EL (cell line): ENCODE measurements at regions not wholly inside any gene's neighbourhood (a gene's known extent, or its start where the extent isn't known, plus 50 kb on each side); places are given as distances from the start of the nearest gene placed in this dataset.

Experiments used
- DNase-seq: peaks from one replicate; pipeline ENCODE4 v3.0.0-alpha.2; 2016

- DNase-seq, result no peak
These were observed 1269.5 kb downstream of the TYW1 start for GRCh38 chr7:68266004-68266579.

- no peak for DNase-seq
These were observed 1270.9 kb downstream of the TYW1 start for GRCh38 chr7:68267486-68267885.

GRCh38 chr7:68269405-68269804 is 1272.8 kb downstream of the TYW1 start:
- DNase-seq, result no peak

DNA sequence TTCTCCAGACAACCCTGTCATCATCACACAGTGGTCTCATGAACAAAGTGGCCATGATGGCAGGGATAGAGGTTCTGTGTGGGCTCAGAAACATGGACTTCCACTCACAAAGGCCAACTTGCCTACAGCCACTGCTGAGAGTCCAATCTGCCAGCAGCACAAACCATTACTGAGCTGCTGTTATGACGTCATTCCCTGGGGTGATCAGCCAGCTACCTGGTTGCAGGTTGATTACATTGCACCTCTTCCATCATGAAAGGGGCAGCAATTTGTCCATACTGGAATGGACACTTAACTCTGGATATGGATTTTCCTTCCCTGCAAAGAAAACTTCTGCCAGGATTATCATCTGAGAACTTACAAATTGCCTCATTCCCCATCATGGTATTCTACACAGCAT is 1275.9 kb downstream of the TYW1 start:
- no peak for DNase-seq

- DNase-seq, result no peak
These were observed 1280.1 kb downstream of the TYW1 start for GRCh38 chr7:68276725-68277124.

GRCh38 chr7:68279827-68280400 is 1283.3 kb downstream of the TYW1 start:
- DNase-seq, result no peak

DNA sequence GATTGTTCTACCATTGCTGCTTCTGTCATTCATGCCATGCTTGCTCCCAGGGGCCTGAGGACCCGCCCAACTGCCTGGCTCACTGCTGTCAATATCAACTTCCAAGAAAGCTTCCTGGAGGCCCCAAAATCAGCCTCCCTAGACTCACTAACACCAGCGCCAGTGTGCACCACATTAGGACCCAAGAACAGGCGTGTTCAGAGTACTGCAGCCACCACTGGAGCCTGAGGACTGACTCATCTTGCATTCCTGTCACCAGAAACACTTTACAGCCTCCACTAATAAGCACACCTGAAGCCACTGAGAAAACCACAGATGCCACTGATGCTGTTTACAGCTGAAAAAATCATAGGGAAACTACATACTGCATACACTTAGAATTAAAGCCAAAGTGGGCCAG is 1284.3 kb downstream of the TYW1 start:
- DNase-seq, result no peak

DNA sequence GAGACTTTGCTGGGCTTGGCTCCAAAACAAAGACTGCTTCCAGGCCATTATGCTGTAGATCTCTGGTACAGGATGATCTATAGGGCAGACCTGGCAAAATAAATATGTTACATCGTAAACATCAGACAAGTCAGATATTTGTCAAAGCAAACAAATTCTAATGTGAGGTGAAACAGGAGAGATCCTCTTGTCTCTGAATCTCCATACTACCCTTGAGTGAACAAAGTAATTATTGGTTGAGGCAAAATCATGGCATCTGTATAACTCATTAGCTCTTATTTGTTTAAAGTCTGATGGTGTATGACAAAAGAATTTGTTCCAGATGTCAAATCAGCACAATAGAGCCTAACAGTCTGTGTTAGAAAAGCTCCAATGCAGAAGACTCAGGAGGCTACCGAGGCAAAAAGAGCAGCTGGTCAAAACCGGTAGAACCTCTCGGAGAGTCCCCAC is 1291.5 kb downstream of the TYW1 start:
- no peak for DNase-seq

DNA sequence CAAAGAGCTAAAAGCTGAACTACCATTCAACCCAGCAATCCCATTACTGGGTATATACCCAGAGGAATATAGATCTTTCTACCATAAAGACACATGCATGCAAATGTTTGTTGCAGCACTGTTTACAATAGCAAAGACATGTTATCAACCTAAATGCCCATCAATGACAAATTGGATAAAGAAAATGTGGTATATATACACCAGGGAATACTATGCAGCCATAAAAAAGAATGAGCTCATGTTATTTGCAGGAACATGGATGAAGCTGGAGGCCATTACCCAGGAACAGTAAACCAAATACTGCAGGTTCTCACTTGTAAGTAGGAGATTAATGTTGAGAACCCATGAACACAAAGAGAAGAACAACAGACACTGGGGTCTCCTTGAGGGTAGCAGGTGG is 1295.1 kb downstream of the TYW1 start:
- DNase-seq, result no peak

DNA sequence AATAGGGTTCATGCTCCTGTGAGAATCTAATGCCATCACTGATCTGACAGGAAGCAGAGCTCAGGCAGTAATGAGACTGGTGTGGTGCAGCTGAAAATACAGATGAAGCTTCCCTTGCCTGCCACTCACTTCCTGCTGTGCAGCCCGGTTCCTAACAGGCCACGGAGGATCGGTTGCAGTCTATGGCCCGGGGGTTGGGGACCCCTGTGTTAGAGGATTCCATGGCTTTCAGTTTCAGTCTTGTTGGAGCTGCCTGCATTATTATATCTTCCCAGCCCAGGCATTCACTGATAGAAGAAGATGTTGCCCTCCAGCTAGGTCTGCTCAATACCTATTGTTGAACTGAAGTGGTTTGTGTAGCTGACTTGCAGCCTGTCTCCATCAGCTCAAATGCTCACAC is 1298.8 kb downstream of the TYW1 start:
- no peak for DNase-seq

- DNase-seq, result no peak
These were observed 1293.7 kb upstream of the AUTS2 start for GRCh38 chr7:68304536-68304935.

- no peak for DNase-seq
These were observed 1291.6 kb upstream of the AUTS2 start for GRCh38 chr7:68306692-68307107.

- DNase-seq, result no peak
These were observed 1289.0 kb upstream of the AUTS2 start for GRCh38 chr7:68309271-68309670.

DNA sequence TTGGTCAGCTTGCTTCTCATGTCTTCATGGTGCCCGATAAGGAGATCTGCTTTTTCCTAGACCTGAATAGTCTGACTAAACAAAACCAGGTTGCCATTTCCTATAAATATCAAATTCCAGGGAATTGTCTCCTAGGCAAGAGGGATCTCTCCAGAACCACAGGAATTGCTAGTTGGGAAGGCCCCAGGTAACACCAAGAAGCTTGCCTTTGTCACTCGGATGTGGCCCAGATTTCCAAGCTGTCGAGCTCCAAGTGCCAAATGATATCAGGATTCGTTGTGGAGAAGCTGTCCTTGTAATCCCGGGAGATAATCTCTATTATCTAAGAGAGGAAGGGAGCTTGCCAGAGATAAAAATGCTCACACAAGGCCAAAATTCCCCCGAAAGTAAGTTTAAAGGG is 1288.5 kb upstream of the AUTS2 start:
- no peak for DNase-seq

DNA sequence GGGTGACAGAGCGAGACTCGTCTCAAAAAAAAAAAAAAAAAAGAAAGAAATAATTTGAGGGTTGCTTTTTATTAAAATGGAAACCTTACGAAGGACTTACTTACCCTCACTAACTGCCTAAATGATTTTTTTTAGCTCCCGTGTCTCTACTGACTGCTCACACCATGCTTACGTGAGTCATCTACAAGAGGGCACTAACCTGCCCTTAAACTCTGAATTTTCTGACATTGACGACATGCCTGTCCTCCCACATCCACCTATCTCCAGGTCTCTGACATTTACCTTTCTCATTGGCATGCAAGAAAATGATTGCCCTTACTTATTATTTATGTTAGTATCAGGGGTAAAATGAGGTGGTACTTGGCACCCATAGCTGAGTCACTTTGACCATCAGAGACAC is 1286.3 kb upstream of the AUTS2 start:
- no peak for DNase-seq

- DNase-seq, result no peak
These were observed 1284.5 kb upstream of the AUTS2 start for GRCh38 chr7:68313806-68314205.

DNA sequence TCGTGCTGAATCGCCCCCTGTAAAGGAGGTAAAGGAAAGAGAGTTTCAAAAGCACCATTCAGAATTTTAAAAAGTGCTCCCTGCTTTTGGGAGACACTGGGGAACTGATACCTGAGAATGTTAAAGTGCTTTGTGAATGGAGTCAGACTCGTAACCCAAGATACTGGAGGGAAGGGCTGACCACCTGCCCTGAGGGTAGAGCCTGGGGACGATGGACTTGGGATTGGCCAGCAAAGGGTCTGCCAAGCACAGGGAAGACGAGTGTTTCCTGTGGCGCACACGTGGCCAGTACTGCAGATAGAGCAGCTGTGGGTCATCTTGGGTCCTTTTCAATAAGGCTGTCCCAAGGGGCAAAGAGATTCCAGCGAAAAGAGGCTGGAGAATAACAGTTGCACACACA is 1284.1 kb upstream of the AUTS2 start:
- DNase-seq, result no peak

DNA sequence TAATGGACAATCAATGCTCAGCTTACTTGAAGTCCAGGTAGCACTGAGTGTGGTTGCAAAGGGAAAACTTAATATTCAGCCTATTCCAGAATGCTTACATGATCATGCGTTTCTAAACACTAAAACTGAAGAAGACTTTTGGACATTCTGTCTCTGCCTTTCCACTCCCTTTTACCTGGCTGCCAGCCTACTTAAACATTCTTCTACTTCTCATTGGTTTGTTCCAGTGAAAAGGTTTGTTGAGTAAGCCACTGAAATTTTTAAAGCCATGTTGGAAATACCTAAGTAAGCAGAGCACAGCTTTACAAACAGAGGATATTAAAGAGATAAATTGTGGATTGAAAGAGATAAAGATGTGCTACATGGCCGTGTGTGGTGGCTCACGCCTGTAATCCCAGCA is 1280.8 kb upstream of the AUTS2 start:
- DNase-seq, result no peak

DNA sequence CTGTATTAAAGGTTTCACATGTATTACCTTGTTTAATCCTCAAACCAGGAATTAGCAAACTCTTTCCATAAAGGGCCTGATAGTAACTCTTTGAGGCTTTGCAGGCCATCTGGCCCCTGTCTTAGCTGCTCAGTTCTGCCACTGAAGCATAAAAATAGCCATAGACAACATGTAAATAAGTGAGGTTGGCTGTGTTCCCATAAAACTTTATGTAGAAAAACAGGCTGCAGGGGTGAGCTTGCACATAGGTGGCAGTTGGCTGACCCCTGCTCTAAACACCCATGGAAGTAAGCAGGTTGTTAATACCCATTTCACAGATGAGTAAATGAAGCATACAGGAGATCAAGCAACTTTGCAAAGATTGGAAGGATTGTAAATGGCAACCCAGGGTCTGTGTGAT is 1279.2 kb upstream of the AUTS2 start:
- no peak for DNase-seq

GRCh38 chr7:68321076-68321639 is 1277.1 kb upstream of the AUTS2 start:
- DNase-seq, result no peak

DNA sequence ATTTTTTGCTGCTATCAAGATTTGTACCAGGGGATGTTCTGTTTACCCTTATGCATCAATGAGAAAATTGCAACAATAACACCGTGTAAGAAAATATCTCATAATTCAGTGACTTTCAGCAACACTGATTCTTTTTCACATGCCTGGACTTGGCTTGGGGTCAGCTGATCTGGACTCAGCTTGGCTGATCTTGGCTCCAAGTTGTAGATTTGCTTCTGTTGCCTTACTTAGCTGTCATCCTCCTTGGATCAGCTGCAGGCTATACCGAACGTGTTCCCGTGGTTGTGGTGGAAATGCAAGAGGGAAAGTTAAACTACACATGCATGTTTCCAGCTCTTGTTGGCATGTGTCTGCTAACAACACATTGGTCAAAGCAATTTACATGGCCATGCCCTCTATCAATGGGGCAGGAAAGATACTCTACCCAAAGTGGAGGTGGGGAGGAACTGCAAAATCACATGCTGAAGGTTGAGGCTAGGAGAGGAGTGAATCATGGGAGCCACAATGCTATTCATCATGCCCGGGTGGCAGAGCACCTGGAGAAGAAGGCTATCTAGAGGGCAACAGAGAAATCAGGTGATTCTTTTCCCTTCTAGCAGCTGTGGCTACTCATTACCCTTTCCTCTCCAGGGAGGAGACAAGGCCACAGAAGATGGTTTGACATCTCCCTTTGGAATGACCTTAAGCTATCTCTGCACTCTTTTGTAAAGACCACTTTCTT is 1276.3 kb upstream of the AUTS2 start:
- no peak for DNase-seq

- DNase-seq, result no peak
These were observed 1273.7 kb upstream of the AUTS2 start for GRCh38 chr7:68324621-68325020.

DNA sequence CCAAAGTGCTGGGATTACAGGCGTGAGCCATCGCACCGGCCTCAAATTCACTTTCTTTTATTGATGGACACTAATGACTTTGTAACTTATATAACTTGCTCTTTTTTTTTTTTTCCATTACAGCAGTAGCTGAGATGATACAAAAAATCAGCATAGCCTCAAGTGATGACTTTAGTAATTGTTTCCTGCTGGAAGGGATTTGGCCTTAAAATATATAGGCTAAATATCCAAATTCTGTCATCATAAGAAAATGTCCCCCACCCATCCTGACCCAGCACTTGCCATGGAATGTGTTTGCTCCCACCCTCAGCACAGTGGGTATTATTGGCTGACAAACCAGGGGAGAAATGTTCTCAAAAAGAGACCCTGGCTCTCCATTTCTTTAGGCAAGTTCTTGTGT is 1264.1 kb upstream of the AUTS2 start:
- DNase-seq, result no peak

GRCh38 chr7:68334636-68335272 is 1263.5 kb upstream of the AUTS2 start:
- no peak for DNase-seq
